Fibroblast of skin of right biceps (primary cell): ENCODE measurements at regions not wholly inside any gene's neighbourhood (a gene's known extent, or its start where the extent isn't known, plus 50 kb on each side); places are given as distances from the start of the nearest gene placed in this dataset.

ENCODE experiments used
- DNase-seq: peaks from one replicate; pipeline ENCODE4 v3.0.0-alpha.2; 2013

- DNase-seq, result no peak
Measured at GRCh38 chr4:123545667-123546572, 149.3 kb downstream of the SPRY1 start.

GRCh38 chr4:123546573-123547060, 150.0 kb downstream of the SPRY1 start:
- DNase-seq, result no peak

- DNase-seq, result no peak
Measured at GRCh38 chr4:123547216-123548165, 150.9 kb downstream of the SPRY1 start.

- DNase-seq, result no peak
Measured at GRCh38 chr4:123553279-123553678, 156.7 kb downstream of the SPRY1 start.

- DNase-seq, result no peak
Measured at GRCh38 chr4:123553733-123554637, 157.4 kb downstream of the SPRY1 start.

GRCh38 chr4:123554801-123555232, 158.2 kb downstream of the SPRY1 start:
- no peak for DNase-seq

GRCh38 chr4:123555233-123555806, 158.7 kb downstream of the SPRY1 start:
- peak; percentile 93 for DNase-seq

- DNase-seq, result peak; percentile 86
Measured at GRCh38 chr4:123555807-123556273, 159.2 kb downstream of the SPRY1 start.

- DNase-seq, result no peak
Measured at GRCh38 chr4:123556526-123556925, 159.9 kb downstream of the SPRY1 start.

GRCh38 chr4:123557857-123558536, 161.4 kb downstream of the SPRY1 start:
- no peak for DNase-seq

- DNase-seq, result no peak
Measured at GRCh38 chr4:123558865-123559264, 162.3 kb downstream of the SPRY1 start.

GRCh38 chr4:123559955-123560871, 163.6 kb downstream of the SPRY1 start:
- DNase-seq, result peak; percentile 78

GRCh38 chr4:123561525-123561924, 164.9 kb downstream of the SPRY1 start:
- DNase-seq, result no peak

- DNase-seq, result peak; percentile 73
Measured at GRCh38 chr4:123562994-123563750, 166.6 kb downstream of the SPRY1 start.

- peak; percentile 68 for DNase-seq
Measured at GRCh38 chr4:123564758-123565346, 168.3 kb downstream of the SPRY1 start.

GRCh38 chr4:123568936-123569335, 172.3 kb downstream of the SPRY1 start:
- DNase-seq, result no peak

- DNase-seq, result no peak
Measured at GRCh38 chr4:123569541-123569940, 172.9 kb downstream of the SPRY1 start.

GRCh38 chr4:123573866-123574508, 177.4 kb downstream of the SPRY1 start:
- no peak for DNase-seq
